Brain microvascular endothelial cell (primary cell): ENCODE measurements at regions not wholly inside any gene's neighbourhood (a gene's known extent, or its start where the extent isn't known, plus 50 kb on each side); places are given as distances from the start of the nearest gene placed in this dataset.

ENCODE experiments used
- DNase-seq: peaks from one replicate; pipeline ENCODE4 v3.0.0-alpha.2; 2020
- H3K27ac ChIP-seq: fragments of 250-450 bp; sonication (Bioruptor Pico); 2 replicates; pipeline ENCODE4 v1.5.1; 2020; ENCODE audit warnings: mild to moderate bottlenecking, moderate library complexity
- H3K27me3 ChIP-seq: fragments of 250-450 bp; sonication (Bioruptor Pico); replicated peaks from 2 replicates; pipeline ENCODE4 v1.5.1; 2020; ENCODE audit warnings: mild to moderate bottlenecking
- H3K36me3 ChIP-seq: fragments of 250-450 bp; sonication (Bioruptor Pico); replicated peaks from 2 replicates; pipeline ENCODE4 v1.5.1; 2020; ENCODE audit warnings: mild to moderate bottlenecking
- H3K4me3 ChIP-seq: 2 replicates; pipeline ENCODE4 v1.5.1; 2011; ENCODE audit warnings: low read depth, mild to moderate bottlenecking, control low read depth, low read length, moderate library complexity
- CTCF ChIP-seq: IDR thresholded peaks from 2 replicates; pipeline ENCODE4 v1.5.1; 2011; ENCODE audit warnings: low read depth, mild to moderate bottlenecking, moderate library complexity, low read length, control low read depth, inconsistent platforms; ENCODE audit errors: missing control alignments
- in situ Hi-C: cut with HindIII; loops from 2 replicates; pipeline ENCODE4 v1.10.0; 2017; ENCODE audit warnings: low sequenced_read_pairs, low pct_ligation_motif_present

- no peak for TF ChIP-seq CTCF
- H3K36me3 ChIP-seq = no peaks in the 10 kb centered on the region
- DNase-seq = no peak
- H3K4me3 ChIP-seq = no peak overlapping the region
- in situ Hi-C loops = no loop called here
- H3K27me3 ChIP-seq = no peaks in the 10 kb centered on the region
- no peak overlapping the region for H3K27ac ChIP-seq
These were observed 256.6 kb downstream of the LOXHD1 start for GRCh38 chr18:46400449-46400848.

GRCh38 chr18:46401486-46402070, 255.4 kb downstream of the LOXHD1 start:
- DNase-seq = no peak
- in situ Hi-C loops = no loop called here
- H3K27me3 ChIP-seq = no peaks in the 10 kb centered on the region
- H3K4me3 ChIP-seq = no peak overlapping the region
- no peak for TF ChIP-seq CTCF
- no peak overlapping the region for H3K27ac ChIP-seq
- no peaks in the 10 kb centered on the region for H3K36me3 ChIP-seq

- H3K36me3 ChIP-seq = no peaks in the 10 kb centered on the region
- no peak overlapping the region for H3K27ac ChIP-seq
- TF ChIP-seq CTCF = no peak
- in situ Hi-C loops = no loop called here
- no peak overlapping the region for H3K4me3 ChIP-seq
- H3K27me3 ChIP-seq = no peaks in the 10 kb centered on the region
- DNase-seq = peak; percentile 58
These were observed 254.6 kb downstream of the LOXHD1 start for GRCh38 chr18:46402396-46402795.

GRCh38 chr18:46402945-46403344, 254.1 kb downstream of the LOXHD1 start:
- DNase-seq = no peak
- H3K4me3 ChIP-seq = no peak overlapping the region
- in situ Hi-C loops = no loop called here
- TF ChIP-seq CTCF = no peak
- H3K27ac ChIP-seq = no peak overlapping the region
- no peaks in the 10 kb centered on the region for H3K27me3 ChIP-seq
- H3K36me3 ChIP-seq = no peaks in the 10 kb centered on the region

GRCh38 chr18:46405832-46406538, 251.0 kb downstream of the LOXHD1 start:
- no peak for TF ChIP-seq CTCF
- Histone ChIP-seq H3K27ac (no peak overlapping the region), H3K4me3 (no peak overlapping the region), H3K36me3 (no peaks in the 10 kb centered on the region), H3K27me3 (no peaks in the 10 kb centered on the region)
- in situ Hi-C loops = no loop called here
- no peak for DNase-seq

GRCh38 chr18:46406539-46406932, 250.5 kb downstream of the LOXHD1 start:
- Histone ChIP-seq H3K27ac (no peak overlapping the region), H3K4me3 (no peak overlapping the region), H3K36me3 (no peaks in the 10 kb centered on the region), H3K27me3 (no peaks in the 10 kb centered on the region)
- in situ Hi-C loops = no loop called here
- no peak for TF ChIP-seq CTCF
- DNase-seq = no peak
